B cell (primary cell): ENCODE measurements at regions not wholly inside any gene's neighbourhood (a gene's known extent, or its start where the extent isn't known, plus 50 kb on each side); places are given as distances from the start of the nearest gene placed in this dataset.

ENCODE experiments used
- ATAC-seq: fragments of 200-7000 bp; cut with Tn5 transposase; one replicate; pipeline ENCODE4 v1.10.0; 2021; ENCODE audit warnings: low read depth, mild to moderate bottlenecking, moderate number of reproducible peaks, moderate library complexity
- CTCF ChIA-PET: fragments of 350-600 bp; sonication (Branson Sonifier 250); formaldehyde crosslinking; loops from one replicate; lab custom pipeline; 2021; ENCODE audit warnings: antibody characterized with exemption, inconsistent platforms; lab: Charles Lee
- POLR2A ChIA-PET: fragments of 350-600 bp; sonication (Branson Sonifier 250); formaldehyde crosslinking; loops from one replicate; lab custom pipeline; 2021; ENCODE audit warnings: antibody characterized with exemption; lab: Charles Lee
- DNase-seq: peaks from one replicate; pipeline ENCODE4 v3.0.0; 2013
- H2AFZ ChIP-seq: 2 replicates; pipeline ENCODE4 v1.6.1; 2012; ENCODE audit warnings: mild to moderate bottlenecking, low read depth, low read length; ENCODE audit not compliant: insufficient read depth, poor library complexity, severe bottlenecking
- H3K27ac ChIP-seq, 2 donors: 1 replicate in 1 of 2; 2 replicates in 1 of 2; pipeline ENCODE4 v1.5.1; 2012 to 2013; ENCODE audit warnings: low read length in 2 of 2, mild to moderate bottlenecking in 2 of 2, moderate library complexity in 1 of 2
- H3K27me3 ChIP-seq, 4 experiments: fragments of 200-600 bp in 1 of 4; sonication (generic) in 1 of 4; replicated peaks in 1 of 4; 1 replicate in 2 of 4; 2 replicates in 2 of 4; pipeline versions ENCODE4 v1.6.1 to v1.7.0; 2013 to 2016; ENCODE audit warnings: low read length in 3 of 4, mild to moderate bottlenecking in 2 of 4, mixed read lengths in 1 of 4, moderate library complexity in 1 of 4; ENCODE audit not compliant: insufficient read depth in 4 of 4, control insufficient read depth in 3 of 4; ENCODE audit errors: control extremely low read depth in 1 of 4
- H3K36me3 ChIP-seq, 2 experiments: replicated peaks in 1 of 2; 1 replicate in 1 of 2; 2 replicates in 1 of 2; pipeline versions ENCODE4 v1.6.1 to v1.7.1; 2013; ENCODE audit warnings: low read length in 1 of 2; ENCODE audit not compliant: insufficient read depth in 2 of 2, control insufficient read depth in 1 of 2; ENCODE audit errors: control extremely low read depth in 1 of 2, extremely low read depth in 1 of 2
- H3K4me1 ChIP-seq, 2 donors: fragments of 200-600 bp in 1 of 2; sonication (generic) in 1 of 2; 1 replicate in 1 of 2; 2 replicates in 1 of 2; pipeline versions ENCODE4 v1.5.1 to v1.6.1; 2013 to 2017; ENCODE audit warnings: low read length in 2 of 2; ENCODE audit not compliant: control insufficient read depth in 2 of 2, insufficient read depth in 2 of 2
- H3K4me2 ChIP-seq: replicated peaks from 2 replicates; pipeline ENCODE3; 2012; ENCODE audit warnings: mild to moderate bottlenecking, low read depth, low read length; ENCODE audit not compliant: poor library complexity, severe bottlenecking
- H3K4me3 ChIP-seq, 5 experiments: fragments of 200-600 bp in 1 of 5; sonication (generic) in 1 of 5; 1 replicate in 3 of 5; 2 replicates in 2 of 5; pipeline versions ENCODE4 v1.5.1 to v1.7.0; 2011 to 2016; ENCODE audit warnings: low read length in 4 of 5, mild to moderate bottlenecking in 4 of 5, low read depth in 2 of 5, control low read depth in 1 of 5, moderate library complexity in 1 of 5; ENCODE audit not compliant: insufficient read depth in 1 of 5; ENCODE audit errors: control extremely low read depth in 1 of 5, extremely low read depth in 1 of 5
- H3K79me2 ChIP-seq: fragments of 200-600 bp; sonication (generic); one replicate; pipeline ENCODE4 v1.6.0; 2016; ENCODE audit warnings: low read length; ENCODE audit not compliant: control insufficient read depth, insufficient read depth
- H3K9ac ChIP-seq: fragments of 200-600 bp; sonication (generic); 2 replicates; pipeline ENCODE4 v1.6.1; 2017; ENCODE audit warnings: mild to moderate bottlenecking, low read length, moderate library complexity
- H3K9me3 ChIP-seq, 3 donors: one replicate each; pipeline versions ENCODE4 v1.6.1 to v1.7.1; 2013; ENCODE audit warnings: low read length in 2 of 3; ENCODE audit not compliant: control insufficient read depth in 2 of 3, insufficient read depth in 1 of 3; ENCODE audit errors: control extremely low read depth in 1 of 3
- H4K20me1 ChIP-seq: 2 replicates; pipeline ENCODE4 v1.6.0; 2012; ENCODE audit warnings: mild to moderate bottlenecking, low read length; ENCODE audit not compliant: insufficient read depth, control insufficient read depth, poor library complexity, severe bottlenecking
- H3K27ac Mint-ChIP-seq: one replicate; pipeline ENCODE4 v1.8.0; 2021; ENCODE audit warnings: mixed read lengths
- H3K27me3 Mint-ChIP-seq: one replicate; pipeline ENCODE4 v1.8.0; 2021; ENCODE audit warnings: mixed read lengths
- H3K4me1 Mint-ChIP-seq: one replicate; pipeline ENCODE4 v1.8.0; 2021; ENCODE audit warnings: mixed read lengths
- H3K4me3 Mint-ChIP-seq: one replicate; pipeline ENCODE4 v1.8.0; 2021; ENCODE audit warnings: mixed read lengths
- H3K9me3 Mint-ChIP-seq: one replicate; pipeline ENCODE4 v1.8.0; 2022; ENCODE audit warnings: mixed read lengths; ENCODE audit not compliant: insufficient read depth
- CTCF ChIP-seq: fragments of 200-600 bp; IDR thresholded peaks from one replicate; pipeline ENCODE4 v1.8.0; 2022; ENCODE audit warnings: antibody characterized with exemption, mild to moderate bottlenecking
- EZH2 ChIP-seq: IDR thresholded peaks from 2 replicates; pipeline ENCODE4 v1.6.1; 2012; ENCODE audit warnings: borderline replicate concordance, low read depth, mild to moderate bottlenecking, moderate library complexity, low read length; ENCODE audit not compliant: insufficient read depth, poor library complexity, severe bottlenecking
- WGBS: methylation state at CpG from one replicate; pipeline ENCODE4 v1.1.5; 2013; ENCODE audit warnings: missing lambda C conversion rate; ENCODE audit not compliant: insufficient coverage; 5-methylcytosine and 5-hydroxymethylcytosine counted together
- intact Hi-C: fragments of 100-400 bp; cut with micrococcal nuclease; formaldehyde crosslinking; loops from one replicate; pipeline ENCODE4 v1.10.0; 2022

- ATAC-seq, result peak; percentile 94
- Mint-ChIP-seq H3K9me3 (peaks cover 3% of the 10 kb centered on the region), H3K27me3 (peaks cover 2% of the 10 kb centered on the region), H3K4me1 (peaks cover 18% of the 10 kb centered on the region), H3K4me3 (peak overlapping the region; percentile 58), H3K27ac (peak overlapping the region; percentile 70)
- Histone ChIP-seq H2AFZ (no peak overlapping the region), H3K4me1 (peaks cover 11 to 20% of the 10 kb centered on the region in 2 donors), H3K27me3 (peaks cover 0 to 5% (median under 1%) of the 10 kb centered on the region in 4 experiments), H3K27ac (peak overlapping the region; percentile 31 to 64), H3K4me2 (peak overlapping the region; percentile 28), H3K9me3 (peaks cover 0 to 5% (median 3%) of the 10 kb centered on the region in 3 donors), H3K79me2 (no peaks in the 10 kb centered on the region), H3K9ac (no peak overlapping the region), H3K36me3 (no peaks in the 10 kb centered on the region), H3K4me3 (peak overlapping the region in 1 of 5 experiments; percentile 8), H4K20me1 (no peaks in the 10 kb centered on the region)
- peak; percentile 80 for DNase-seq
- CTCF ChIA-PET, result interaction anchor here (0.6 kb wide), 1 partner anchor 236 kb away, joined by 3 read pairs; no protein-coding TSS in a partner anchor
- no peak for TF ChIP-seq CTCF
- TF ChIP-seq EZH2, result no peak
- intact Hi-C loops, result loop anchor here (1.0 kb wide), 1 partner anchor 35 kb away; no protein-coding TSS in a partner anchor
- WGBS, result no CpG with 5 or more reads among the region's 2 CpGs
- POLR2A ChIA-PET, result no interaction called here
Measured at GRCh38 chr5:152061095-152061494, 136.4 kb upstream of the GLRA1 start.

GRCh38 chr5:152058267-152058666 is 133.6 kb upstream of the GLRA1 start:
- H3K36me3 ChIP-seq, result no peaks in the 10 kb centered on the region
- no peak for DNase-seq
- H4K20me1 ChIP-seq, result no peaks in the 10 kb centered on the region
- peaks cover 11 to 20% of the 10 kb centered on the region in 2 donors for H3K4me1 ChIP-seq
- intact Hi-C loops, result no loop called here
- H2AFZ ChIP-seq, result no peak overlapping the region
- no peak for ATAC-seq
- TF ChIP-seq CTCF, result no peak
- TF ChIP-seq EZH2, result no peak
- Mint-ChIP-seq H3K27me3 (peaks cover 17% of the 10 kb centered on the region), H3K4me1 (peaks cover 18% of the 10 kb centered on the region), H3K4me3 (no peak overlapping the region), H3K27ac (no peak overlapping the region), H3K9me3 (peaks cover 3% of the 10 kb centered on the region)
- H3K9me3 ChIP-seq, result peaks cover 0 to 5% (median 3%) of the 10 kb centered on the region in 3 donors
- WGBS, result 95% methylated on average over 3 of the region's 6 CpGs
- H3K4me3 ChIP-seq, result no peak overlapping the region
- no peak overlapping the region for H3K27ac ChIP-seq
- no peak overlapping the region for H3K4me2 ChIP-seq
- POLR2A ChIA-PET, result no interaction called here
- CTCF ChIA-PET, result no interaction called here
- no peak overlapping the region for H3K9ac ChIP-seq
- peaks cover 0 to 7% (median 3%) of the 10 kb centered on the region in 4 experiments for H3K27me3 ChIP-seq
- no peaks in the 10 kb centered on the region for H3K79me2 ChIP-seq
